ENCODE measurements at regions not wholly inside any gene's neighbourhood (a gene's known extent, or its start where the extent isn't known, plus 50 kb on each side); places are given as distances from the start of the nearest gene placed in this dataset.

- TF ChIP-seq FOXP4 (CRISPR knock-in tag; IDR thresholded peaks at IDR 0.05): 0 out of 2 replicates have a peak, but pooled peaks have one; percentile 18
- peak; percentile 71; the same call in 1 of the 2 replicates for TF ChIP-seq USF1 (CRISPR knock-in tag; IDR thresholded peaks at IDR 0.05)
- no peak for TF ChIP-seq RORB (CRISPR knock-in tag; IDR thresholded peaks at IDR 0.05)
- no peak for TF ChIP-seq ZNF317 (CRISPR knock-in tag; IDR thresholded peaks at IDR 0.05; ENCODE audit: borderline replicate concordance, low read depth)
- TF ChIP-seq TCF7 (CRISPR knock-in tag; IDR thresholded peaks at IDR 0.05; ENCODE audit: low read depth): no peak
- no peak for TF ChIP-seq ZNF263 (CRISPR knock-in tag; IDR thresholded peaks at IDR 0.05; ENCODE audit: low read depth)
- TF ChIP-seq ZNF281 (CRISPR knock-in tag; IDR thresholded peaks at IDR 0.05): no peak
- no peak for TF ChIP-seq MXD4 (CRISPR knock-in tag; IDR thresholded peaks at IDR 0.05; ENCODE audit: borderline replicate concordance)
- TF ChIP-seq GRHL2 (CRISPR knock-in tag; IDR thresholded peaks at IDR 0.05; ENCODE audit: insufficient replicate concordance, severe bottlenecking): no peak
- TF ChIP-seq ZBTB21 (CRISPR knock-in tag; IDR thresholded peaks at IDR 0.05; ENCODE audit: borderline replicate concordance): no peak
- TF ChIP-seq FOXJ3 (CRISPR knock-in tag; IDR thresholded peaks at IDR 0.05; ENCODE audit: borderline replicate concordance): no peak
- peak; percentile 65 for TF ChIP-seq USF2 (CRISPR knock-in tag; IDR thresholded peaks at IDR 0.05)
- peak; percentile 88 for TF ChIP-seq ZNF121 (CRISPR knock-in tag; IDR thresholded peaks at IDR 0.05)
- TF ChIP-seq FOXK1 (CRISPR knock-in tag; IDR thresholded peaks at IDR 0.05): 0 out of 2 replicates have a peak, but pooled peaks have one; percentile 32
- TF ChIP-seq ZNF219 (CRISPR knock-in tag; IDR thresholded peaks at IDR 0.05; ENCODE audit: borderline replicate concordance): no peak
- TF ChIP-seq ZNF425 (CRISPR knock-in tag; conservative IDR thresholded peaks at IDR 0.05): no peak
- TF ChIP-seq ZBTB43 (CRISPR knock-in tag; IDR thresholded peaks at IDR 0.05): 0 out of 2 replicates have a peak, but pooled peaks have one; percentile 49
- TF ChIP-seq EMX1 (CRISPR knock-in tag; IDR thresholded peaks at IDR 0.05): no peak
- TF ChIP-seq GABPB1 (CRISPR knock-in tag; IDR thresholded peaks at IDR 0.05): 0 out of 2 replicates have a peak, but pooled peaks have one; percentile 11
- TF ChIP-seq ERG (CRISPR knock-in tag; IDR thresholded peaks at IDR 0.05): no peak
- 0 out of 2 replicates have a peak, but pooled peaks have one; percentile 10 for TF ChIP-seq ZNF423 (CRISPR knock-in tag; IDR thresholded peaks at IDR 0.05)
- TF ChIP-seq IRF1 (CRISPR knock-in tag; IDR thresholded peaks at IDR 0.05): no peak
- no peak; the same call in 1 of the 2 replicates for TF ChIP-seq HMGXB4 (CRISPR knock-in tag; IDR thresholded peaks at IDR 0.05)
- TF ChIP-seq GTF2I (CRISPR knock-in tag; conservative IDR thresholded peaks at IDR 0.05): peak; percentile 97
Observed at GRCh38 chr3:126267169-126267975, 87.0 kb upstream of the ALDH1L1 start (continued).
